Stomach (tissue), 8 donors: ENCODE measurements at regions not wholly inside any gene's neighbourhood (a gene's known extent, or its start where the extent isn't known, plus 50 kb on each side); places are given as distances from the start of the nearest gene placed in this dataset.

Experiments used
- DNase-seq, 2 donors: peaks; one replicate each; pipeline versions ENCODE4 v3.0.0 to v3.0.0-alpha.2; 2013 to 2019
- H3K27ac ChIP-seq, 5 donors: fragments of 200-600 bp in 4 of 5; sonication (generic) in 4 of 5; one replicate each; pipeline ENCODE4 v1.5.1; 2013 to 2019; ENCODE audit warnings: mild to moderate bottlenecking in 1 of 5, moderate library complexity in 1 of 5
- H3K27me3 ChIP-seq, 3 donors: fragments of 200-600 bp; sonication (generic); one replicate each; pipeline ENCODE4 v1.5.1; 2017 to 2019; ENCODE audit warnings: mixed run types in 1 of 3
- H3K36me3 ChIP-seq, 4 donors: fragments of 200-600 bp; sonication (generic); 1 replicate in 3 of 4; 2 replicates in 1 of 4; pipeline ENCODE4 v1.5.1; 2016 to 2019
- H3K4me1 ChIP-seq, 4 donors: fragments of 200-600 bp; sonication (generic); one replicate each; pipeline ENCODE4 v1.5.1; 2016 to 2019
- H3K4me3 ChIP-seq, 4 donors: fragments of 200-600 bp; sonication (generic) in 3 of 4; one replicate each; pipeline ENCODE4 v1.5.1; 2016 to 2019; ENCODE audit warnings: mild to moderate bottlenecking in 1 of 4
- H3K9me3 ChIP-seq, 4 donors: fragments of 200-600 bp; sonication (generic); one replicate each; pipeline ENCODE4 v1.5.1; 2016 to 2019
- EP300 ChIP-seq: sonication (generic); formaldehyde crosslinking; IDR thresholded peaks from one replicate; pipeline ENCODE4 v1.6.1; 2017; ENCODE audit warnings: antibody characterized with exemption
- POLR2A ChIP-seq, 4 donors: fragments of 450-650 bp; IDR thresholded peaks; one replicate each; pipeline ENCODE4 v1.6.1; 2016; ENCODE audit warnings: antibody characterized with exemption in 4 of 4, control low read depth in 2 of 4, mild to moderate bottlenecking in 1 of 4, moderate library complexity in 1 of 4
- POLR2AphosphoS5 ChIP-seq, 3 donors: sonication (generic); formaldehyde crosslinking; IDR thresholded peaks; one replicate each; pipeline ENCODE4 v1.6.1; 2016; ENCODE audit warnings: antibody characterized with exemption in 3 of 3
- WGBS, 5 donors: extraction: QIAGEN DNeasy Blood & Tissue Kit in 3 of 5; methylation state at CpG; one replicate each; pipeline versions ENCODE4 v1.1.5 to v1.1.7; 2013 to 2018; 5-methylcytosine and 5-hydroxymethylcytosine counted together
- intact Hi-C: fragments of 100-400 bp; cut with DNase I; formaldehyde crosslinking; loops from one replicate; pipeline ENCODE4 v1.15.1; 2023; ENCODE audit warnings: low total_unique reads
- TF ChIP-seq, protein P1 (sequence below), 7 experiments: fragments of 450-650 bp in 4 of 7; fragments of 200-600 bp in 3 of 7; sonication (generic) in 3 of 7; IDR thresholded peaks; one replicate each; pipeline ENCODE4 v1.5.1; 2016 to 2019; ENCODE audit warnings: antibody characterized with exemption in 7 of 7, control low read depth in 2 of 7, mild to moderate bottlenecking in 1 of 7
- donor health status: healthy with polysubstance abuse.
- donor health status: Bipolar disorder and iron deficiency.
- donor health status: healthy.

DNA sequence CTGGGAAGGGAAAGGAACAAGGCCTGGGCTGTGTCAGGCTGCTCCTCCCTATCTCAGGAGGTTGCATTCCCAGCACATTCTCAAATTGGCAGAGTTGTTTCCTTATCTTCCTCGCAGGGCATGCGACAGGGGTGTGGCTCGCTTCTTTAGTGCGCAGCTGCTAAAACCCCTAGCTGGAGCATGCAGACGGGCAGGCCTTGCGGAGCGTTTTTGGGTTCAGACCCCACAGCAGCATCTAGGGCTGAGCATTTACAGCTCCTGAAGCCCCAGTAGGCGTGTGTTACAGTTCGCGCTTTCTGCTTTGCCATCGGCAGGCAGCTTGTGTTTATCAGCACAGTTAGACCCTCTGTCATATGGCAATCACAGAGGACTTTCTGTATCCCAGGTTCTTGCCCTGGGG, 392.4 kb downstream of the TECRL start:
- H3K36me3 ChIP-seq: no peaks in the 10 kb centered on the region
- H3K9me3 ChIP-seq: peaks cover 0 to 10% (median 0%) of the 10 kb centered on the region in 4 donors
- H3K27ac ChIP-seq: no peak overlapping the region
- DNase-seq: no peak
- H3K4me1 ChIP-seq: no peaks in the 10 kb centered on the region
- intact Hi-C loops: no loop called here
- H3K4me3 ChIP-seq: no peak overlapping the region
- TF ChIP-seq EP300 (no peak), POLR2A (IDR thresholded peaks at IDR 0.05) (no peak), POLR2AphosphoS5 (IDR thresholded peaks at IDR 0.05) (no peak)
- TF ChIP-seq, protein P1, sequence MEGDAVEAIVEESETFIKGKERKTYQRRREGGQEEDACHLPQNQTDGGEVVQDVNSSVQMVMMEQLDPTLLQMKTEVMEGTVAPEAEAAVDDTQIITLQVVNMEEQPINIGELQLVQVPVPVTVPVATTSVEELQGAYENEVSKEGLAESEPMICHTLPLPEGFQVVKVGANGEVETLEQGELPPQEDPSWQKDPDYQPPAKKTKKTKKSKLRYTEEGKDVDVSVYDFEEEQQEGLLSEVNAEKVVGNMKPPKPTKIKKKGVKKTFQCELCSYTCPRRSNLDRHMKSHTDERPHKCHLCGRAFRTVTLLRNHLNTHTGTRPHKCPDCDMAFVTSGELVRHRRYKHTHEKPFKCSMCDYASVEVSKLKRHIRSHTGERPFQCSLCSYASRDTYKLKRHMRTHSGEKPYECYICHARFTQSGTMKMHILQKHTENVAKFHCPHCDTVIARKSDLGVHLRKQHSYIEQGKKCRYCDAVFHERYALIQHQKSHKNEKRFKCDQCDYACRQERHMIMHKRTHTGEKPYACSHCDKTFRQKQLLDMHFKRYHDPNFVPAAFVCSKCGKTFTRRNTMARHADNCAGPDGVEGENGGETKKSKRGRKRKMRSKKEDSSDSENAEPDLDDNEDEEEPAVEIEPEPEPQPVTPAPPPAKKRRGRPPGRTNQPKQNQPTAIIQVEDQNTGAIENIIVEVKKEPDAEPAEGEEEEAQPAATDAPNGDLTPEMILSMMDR (IDR thresholded peaks at IDR 0.05): no peak
- no peaks in the 10 kb centered on the region for H3K27me3 ChIP-seq
- 75 to 90% (median 87%) methylated on average over 9 to 11 of the region's 11 CpGs for WGBS, 5 donors

DNA sequence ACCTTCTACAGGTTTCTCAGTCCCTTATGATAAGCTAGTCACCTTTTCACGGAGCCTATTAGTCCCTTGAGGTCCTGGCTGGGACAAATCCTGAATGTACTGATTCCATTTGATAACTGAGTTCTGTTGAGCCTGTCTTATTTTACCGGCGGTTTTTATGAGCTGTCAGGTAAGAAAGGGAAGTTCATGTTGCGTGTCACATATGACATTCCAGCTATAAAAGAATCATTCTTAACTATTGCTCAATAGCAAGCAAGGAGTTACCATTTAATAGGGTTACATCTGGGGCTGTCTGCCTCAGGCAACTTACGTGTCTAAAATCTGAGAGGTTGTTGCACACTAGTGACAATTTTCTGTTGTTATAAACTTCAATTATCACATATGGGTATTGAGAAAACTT, 394.6 kb downstream of the TECRL start:
- H3K9me3 ChIP-seq: peaks cover 0 to under 1% (median 0%) of the 10 kb centered on the region in 4 donors
- H3K36me3 ChIP-seq: no peaks in the 10 kb centered on the region
- 65 to 81% (median 72%) methylated on average over 5 of the region's 5 CpGs for WGBS, 5 donors
- TF ChIP-seq POLR2AphosphoS5 (IDR thresholded peaks at IDR 0.05): no peak
- TF ChIP-seq EP300: no peak
- TF ChIP-seq POLR2A (IDR thresholded peaks at IDR 0.05): no peak
- TF ChIP-seq, protein P1 (IDR thresholded peaks at IDR 0.05): no peak
- H3K27me3 ChIP-seq: no peaks in the 10 kb centered on the region
- no peak for DNase-seq
- H3K4me3 ChIP-seq: no peak overlapping the region
- no peak overlapping the region for H3K27ac ChIP-seq
- intact Hi-C loops: no loop called here
- H3K4me1 ChIP-seq: no peaks in the 10 kb centered on the region

DNA sequence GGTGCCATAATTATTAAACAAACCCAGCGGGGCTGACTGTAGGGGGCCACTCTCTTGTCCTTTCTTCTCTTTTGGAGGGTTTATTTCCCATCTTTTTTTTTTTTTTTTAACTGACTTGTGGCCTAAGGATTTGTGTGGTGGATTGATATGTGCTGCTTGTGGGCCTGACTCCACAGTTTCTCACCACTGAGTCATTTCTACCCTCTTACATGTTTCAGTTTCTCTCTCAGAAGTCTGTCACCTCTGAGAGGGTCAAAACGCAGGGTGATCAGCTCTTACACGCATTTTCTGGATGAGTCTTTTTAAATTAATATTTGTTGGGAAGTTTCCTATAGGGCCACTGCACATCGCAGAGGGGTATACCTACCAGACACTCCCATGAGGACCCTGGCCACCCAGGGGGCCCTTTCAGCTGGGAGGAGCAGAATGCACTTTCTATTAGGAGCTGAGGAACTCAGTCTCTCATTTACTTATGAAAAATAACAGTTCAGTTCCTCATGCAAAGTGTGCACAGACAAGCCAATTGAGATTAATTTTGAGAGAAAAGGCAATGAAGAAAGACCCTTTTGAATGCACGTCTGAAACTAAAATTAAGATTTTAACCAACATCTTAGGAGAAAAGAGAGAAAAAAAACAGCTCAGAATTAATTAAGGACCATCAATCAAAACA, 407.9 kb downstream of the TECRL start:
- TF ChIP-seq POLR2A (IDR thresholded peaks at IDR 0.05) (no peak), EP300 (no peak), POLR2AphosphoS5 (IDR thresholded peaks at IDR 0.05) (no peak)
- TF ChIP-seq, protein P1 (IDR thresholded peaks at IDR 0.05): no peak
- H3K4me3 ChIP-seq: no peak overlapping the region
- DNase-seq: no peak
- 79 to 88% (median 86%) methylated on average over 5 of the region's 5 CpGs for WGBS, 5 donors
- no peak overlapping the region for H3K27ac ChIP-seq
- H3K36me3 ChIP-seq: no peaks in the 10 kb centered on the region
- intact Hi-C loops: no loop called here
- no peaks in the 10 kb centered on the region for H3K27me3 ChIP-seq
- no peaks in the 10 kb centered on the region for H3K9me3 ChIP-seq
- no peaks in the 10 kb centered on the region for H3K4me1 ChIP-seq

DNA sequence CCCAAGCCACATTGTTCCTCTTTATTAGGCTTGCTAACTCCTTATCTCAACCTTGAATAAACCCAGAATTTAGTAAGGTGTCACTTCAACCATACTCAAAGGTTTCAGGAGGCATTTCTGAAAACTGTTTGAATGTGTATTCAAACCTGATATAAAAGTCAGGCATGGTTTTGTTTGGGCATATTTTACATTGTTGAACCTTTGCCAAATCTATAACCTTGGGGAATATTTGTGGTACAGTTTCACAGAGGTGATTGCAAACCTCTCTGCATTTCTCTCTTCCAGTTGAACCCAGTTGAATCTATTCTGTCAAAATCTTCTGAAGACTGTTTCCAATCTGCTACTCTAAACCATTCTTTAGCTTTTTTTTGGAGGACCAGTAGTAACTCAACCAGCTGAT, 409.0 kb downstream of the TECRL start:
- H3K36me3 ChIP-seq: no peaks in the 10 kb centered on the region
- no peaks in the 10 kb centered on the region for H3K27me3 ChIP-seq
- no peaks in the 10 kb centered on the region for H3K4me1 ChIP-seq
- TF ChIP-seq, protein P1 (IDR thresholded peaks at IDR 0.05): no peak
- TF ChIP-seq EP300 (no peak), POLR2A (IDR thresholded peaks at IDR 0.05) (no peak), POLR2AphosphoS5 (IDR thresholded peaks at IDR 0.05) (no peak)
- H3K9me3 ChIP-seq: no peaks in the 10 kb centered on the region
- intact Hi-C loops: no loop called here
- no peak overlapping the region for H3K4me3 ChIP-seq
- DNase-seq: no peak
- H3K27ac ChIP-seq: no peak overlapping the region
